Lower leg skin (tissue), 4 donors: ENCODE measurements at regions not wholly inside any gene's neighbourhood (a gene's known extent, or its start where the extent isn't known, plus 50 kb on each side); places are given as distances from the start of the nearest gene placed in this dataset.

Source experiments
- DNase-seq, 2 donors: peaks; one replicate each; pipeline ENCODE4 v3.0.0-alpha.2; 2019; ENCODE audit warnings: low spot score in 2 of 2
- H3K4me3 ChIP-seq: fragments of 200-600 bp; sonication (generic); 2 replicates; pipeline ENCODE4 v1.5.1; 2017; ENCODE audit warnings: mild to moderate bottlenecking, low read depth; ENCODE audit not compliant: poor library complexity, severe bottlenecking
- CTCF ChIP-seq, 3 donors: fragments of 450-650 bp; IDR thresholded peaks; one replicate each; pipeline ENCODE4 v1.5.1; 2016; ENCODE audit warnings: antibody characterized with exemption in 3 of 3, mild to moderate bottlenecking in 3 of 3, moderate library complexity in 2 of 3
- POLR2A ChIP-seq, 2 donors: fragments of 450-650 bp; IDR thresholded peaks; one replicate each; pipeline ENCODE4 v1.6.1; 2016 to 2017; ENCODE audit warnings: antibody characterized with exemption in 2 of 2, mild to moderate bottlenecking in 1 of 2, moderate library complexity in 1 of 2
- WGBS, 2 donors: methylation state at CpG; one replicate each; pipeline ENCODE4 v1.1.5; 2018; 5-methylcytosine and 5-hydroxymethylcytosine counted together
- intact Hi-C: fragments of 100-400 bp; cut with DNase I; formaldehyde crosslinking; loops from one replicate; pipeline ENCODE4 v1.15.0; 2023; ENCODE audit warnings: low total_unique reads

- intact Hi-C loops: no loop called here
- TF ChIP-seq CTCF (IDR thresholded peaks at IDR 0.05): no peak
- no peak for TF ChIP-seq POLR2A (IDR thresholded peaks at IDR 0.05)
- no peak overlapping the region for H3K4me3 ChIP-seq
- DNase-seq: no peak
- WGBS, 2 donors: 86 to 97% methylated on average over 1 of the region's 1 CpG
These were observed 85.1 kb upstream of the SMAD1 start for GRCh38 chr4:145396581-145396980.

GRCh38 chr4:145390571-145390970, 91.1 kb upstream of the SMAD1 start:
- 80 to 88% methylated on average over 3 of the region's 3 CpGs for WGBS, 2 donors
- no peak for DNase-seq
- TF ChIP-seq CTCF (IDR thresholded peaks at IDR 0.05): no peak
- no peak for TF ChIP-seq POLR2A (IDR thresholded peaks at IDR 0.05)
- intact Hi-C loops: no loop called here
- no peak overlapping the region for H3K4me3 ChIP-seq

- intact Hi-C loops: no loop called here
- TF ChIP-seq POLR2A (IDR thresholded peaks at IDR 0.05) (no peak), CTCF (IDR thresholded peaks at IDR 0.05) (no peak)
These were observed 92.1 kb upstream of the SMAD1 start for GRCh38 chr4:145389550-145389949.

GRCh38 chr4:145388043-145388442, 93.6 kb upstream of the SMAD1 start:
- DNase-seq: no peak
- no peak overlapping the region for H3K4me3 ChIP-seq
- intact Hi-C loops: no loop called here
- TF ChIP-seq POLR2A (IDR thresholded peaks at IDR 0.05): no peak
- TF ChIP-seq CTCF (IDR thresholded peaks at IDR 0.05): no peak
- 28% methylated on average over 3 of the region's 3 CpGs for WGBS, 2 donors

More at GRCh38 chr4:145389550-145389949, 92.1 kb upstream of the SMAD1 start:
- DNase-seq: no peak
- no peak overlapping the region for H3K4me3 ChIP-seq
- WGBS, 2 donors: 93 to 94% methylated on average over 4 of the region's 4 CpGs

- no peak overlapping the region for H3K4me3 ChIP-seq
- 86 to 90% methylated on average over 3 of the region's 3 CpGs for WGBS, 2 donors
- TF ChIP-seq CTCF (IDR thresholded peaks at IDR 0.05): no peak
- no peak for TF ChIP-seq POLR2A (IDR thresholded peaks at IDR 0.05)
- no peak for DNase-seq
- intact Hi-C loops: no loop called here
These were observed 94.6 kb upstream of the SMAD1 start for GRCh38 chr4:145387079-145387478.

- intact Hi-C loops: no loop called here
- no peak for TF ChIP-seq POLR2A (IDR thresholded peaks at IDR 0.05)
- no peak for TF ChIP-seq CTCF (IDR thresholded peaks at IDR 0.05)
- DNase-seq: no peak
- no peak overlapping the region for H3K4me3 ChIP-seq
- 82 to 86% methylated on average over 1 of the region's 1 CpG for WGBS, 2 donors
These were observed 100.5 kb upstream of the SMAD1 start for GRCh38 chr4:145381163-145381562.
